SK-N-MC (cell line): ENCODE measurements at regions not wholly inside any gene's neighbourhood (a gene's known extent, or its start where the extent isn't known, plus 50 kb on each side); places are given as distances from the start of the nearest gene placed in this dataset.

Source experiments
- EZH2 ChIP-seq: fragments of 200-600 bp; sonication (generic); IDR thresholded peaks from one replicate; pipeline ENCODE4 v1.6.1; 2017; ENCODE audit warnings: antibody characterized with exemption
- POLR2AphosphoS5 ChIP-seq: IDR thresholded peaks from 2 replicates; pipeline ENCODE4 v1.6.1; 2012; ENCODE audit warnings: mild to moderate bottlenecking, low read depth, low read length, borderline replicate concordance

- TF ChIP-seq POLR2AphosphoS5 (no peak), EZH2 (no peak)
Observed at GRCh38 chr11:91209306-91209705, 986.5 kb upstream of the CHORDC1 start.
